Posterior vena cava (tissue), 2 donors: ENCODE measurements at regions not wholly inside any gene's neighbourhood (a gene's known extent, or its start where the extent isn't known, plus 50 kb on each side); places are given as distances from the start of the nearest gene placed in this dataset.

ENCODE experiments used
- DNase-seq: peaks from one replicate; pipeline ENCODE4 v3.0.0-alpha.2; 2020; ENCODE audit warnings: low spot score
- intact Hi-C, 2 donors: fragments of 100-400 bp; cut with DNase I; formaldehyde crosslinking; loops; one replicate each; pipeline versions ENCODE4 v1.14.1 to v1.14.2; 2022 to 2023
- donor health status: DM: yes; HTN: yes; CAD: no.
- donor health status: DM: yes; HTN: yes; CAD: no.

DNA sequence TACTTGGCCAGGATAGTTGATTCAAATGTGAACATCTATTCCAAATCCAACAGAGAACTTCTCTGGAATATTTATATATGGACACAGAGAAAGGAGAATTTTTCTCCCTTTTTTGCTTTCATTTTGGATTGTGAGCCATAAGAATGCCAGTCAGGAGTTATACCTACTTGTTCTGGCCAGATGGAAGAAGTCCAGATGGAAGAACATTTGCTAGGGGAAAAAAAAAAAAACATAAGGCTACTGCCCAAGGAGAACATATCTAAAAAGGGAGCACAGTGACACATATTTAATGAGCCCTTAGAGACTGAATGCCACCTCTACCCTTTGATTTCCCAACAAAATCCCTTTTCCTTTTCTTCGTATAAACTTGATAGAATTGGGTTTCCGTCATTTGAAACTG lies 61.7 kb upstream of the PPP2R2B start:
- DNase-seq, result no peak
- intact Hi-C loops, result loop anchor here in 1 of 2 donors (10.0 kb wide), 1 partner anchor 1255 kb away; no protein-coding TSS in a partner anchor

DNA sequence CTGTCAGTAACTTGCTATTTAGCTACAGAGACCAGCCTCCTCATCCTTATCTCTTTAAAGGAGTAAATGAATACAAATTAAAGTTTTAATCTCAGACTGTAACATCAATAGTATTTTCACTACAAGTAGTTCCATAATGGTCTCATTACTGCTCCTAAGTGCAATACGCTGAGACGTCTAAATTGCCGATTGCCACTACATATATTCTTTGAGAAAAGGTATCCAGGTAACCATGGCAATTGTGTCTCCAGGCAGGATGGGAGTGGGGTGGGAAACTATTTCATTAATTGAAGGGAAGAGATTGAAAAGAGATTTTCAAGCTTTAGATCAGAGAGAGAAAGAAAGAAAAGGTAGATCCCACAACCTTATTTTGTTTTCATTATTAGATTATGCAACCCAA lies 65.5 kb upstream of the PPP2R2B start:
- intact Hi-C loops, result loop anchor here in 1 of 2 donors (10.0 kb wide), 1 partner anchor 1259 kb away; no protein-coding TSS in a partner anchor
- no peak for DNase-seq

GRCh38 chr5:146944764-146945616 lies 66.4 kb upstream of the PPP2R2B start:
- no peak for DNase-seq
- intact Hi-C loops, result loop anchor here in 1 of 2 donors (10.0 kb wide), 1 partner anchor 1260 kb away; no protein-coding TSS in a partner anchor

DNA sequence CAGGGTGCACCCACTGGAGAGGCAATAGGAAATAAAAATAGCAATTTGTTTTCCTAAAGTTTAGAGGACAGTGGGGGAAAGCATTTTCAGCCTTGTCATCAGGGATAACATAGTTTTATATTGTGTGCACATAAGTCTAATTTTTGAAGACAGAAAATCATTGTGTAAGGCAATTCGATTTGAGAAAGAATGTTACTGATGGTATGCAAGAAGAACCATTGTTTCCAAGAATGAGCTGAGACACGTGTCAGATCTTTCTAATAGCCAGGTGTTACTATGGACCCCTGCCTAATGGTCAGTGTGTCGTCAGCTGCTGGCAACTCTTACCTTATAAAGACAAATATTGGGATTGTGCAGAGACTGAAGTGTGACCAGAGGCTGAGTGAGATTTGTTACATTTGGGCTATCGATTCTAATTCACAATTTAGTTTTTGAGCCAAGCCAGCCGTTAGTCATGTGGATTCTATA lies 67.1 kb upstream of the PPP2R2B start:
- DNase-seq, result no peak
- intact Hi-C loops, result loop anchor here in 1 of 2 donors (10.0 kb wide), 1 partner anchor 1261 kb away; no protein-coding TSS in a partner anchor

DNA sequence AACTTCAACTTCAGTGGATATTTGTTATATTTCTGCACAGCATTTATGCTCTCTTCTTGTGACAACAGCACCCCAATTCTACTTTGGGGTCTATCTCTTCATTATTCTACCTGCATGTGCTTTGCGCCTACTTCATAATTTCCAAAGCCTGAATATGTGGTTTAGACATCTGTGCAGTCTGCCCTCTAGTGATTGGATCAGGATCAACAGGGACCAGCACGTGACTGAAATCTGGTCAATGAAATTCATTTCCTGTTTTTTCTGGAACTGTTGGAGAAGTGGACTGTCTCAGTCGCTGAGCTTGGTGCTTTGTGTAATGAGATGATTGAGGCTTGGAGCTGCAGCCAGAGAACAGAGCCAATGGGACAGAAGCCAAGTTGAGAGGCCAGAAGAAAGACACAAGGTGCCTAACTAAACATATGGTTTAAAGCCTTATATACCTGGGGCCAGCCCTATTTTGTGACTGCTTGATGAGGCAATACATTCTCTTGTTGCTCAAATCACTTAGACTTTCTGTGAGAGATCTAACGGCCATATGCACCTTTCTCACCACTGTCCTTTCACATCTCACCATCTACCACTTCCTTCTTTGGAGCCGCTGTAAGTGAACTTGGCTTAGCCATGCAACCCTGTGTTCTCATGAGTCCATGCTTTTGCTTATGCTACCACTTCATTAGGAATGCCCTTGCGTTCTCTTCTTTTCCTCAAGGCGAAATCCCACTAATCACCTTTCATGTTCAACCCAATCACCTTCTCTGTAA lies 68.8 kb upstream of the PPP2R2B start:
- intact Hi-C loops, result loop anchor here in 1 of 2 donors (10.0 kb wide), 1 partner anchor 1263 kb away; no protein-coding TSS in a partner anchor
- no peak for DNase-seq

- intact Hi-C loops, result loop anchor here in 1 of 2 donors (10.0 kb wide), 1 partner anchor 1264 kb away; no protein-coding TSS in a partner anchor
These were observed 70.1 kb upstream of the PPP2R2B start for GRCh38 chr5:146948666-146949065.

GRCh38 chr5:146952168-146952567 lies 73.6 kb upstream of the PPP2R2B start:
- intact Hi-C loops, result no loop called here
- no peak for DNase-seq

More at GRCh38 chr5:146948666-146949065, 70.1 kb upstream of the PPP2R2B start:
- no peak for DNase-seq

GRCh38 chr5:146956217-146956616 lies 77.7 kb upstream of the PPP2R2B start:
- intact Hi-C loops, result no loop called here
- DNase-seq, result no peak

DNA sequence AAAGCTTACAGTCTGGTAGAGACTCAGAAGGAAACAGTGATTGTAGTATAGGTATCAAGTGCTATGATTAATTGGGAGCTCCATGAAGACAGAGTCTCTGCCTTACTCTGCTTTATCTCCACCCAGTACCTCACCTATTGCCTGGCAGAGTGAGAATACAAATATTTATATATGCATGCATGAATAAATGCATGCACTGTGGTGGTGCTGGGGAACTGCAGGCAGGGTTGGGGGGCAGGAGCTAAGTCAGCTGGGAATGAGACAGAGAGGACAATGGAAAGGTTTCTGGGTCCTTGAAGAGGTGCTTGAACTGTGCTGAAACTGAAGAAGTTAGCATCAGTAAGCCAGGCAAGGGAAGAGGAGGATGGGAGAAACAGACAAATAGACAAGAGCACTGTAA lies 80.8 kb upstream of the PPP2R2B start:
- intact Hi-C loops, result no loop called here
- no peak for DNase-seq

GRCh38 chr5:146962801-146963355 lies 84.3 kb upstream of the PPP2R2B start:
- intact Hi-C loops, result loop anchor here (10.0 kb wide), 1 partner anchor 308 kb away; no protein-coding TSS in a partner anchor
- DNase-seq, result no peak

GRCh38 chr5:146965761-146966659 lies 87.5 kb upstream of the PPP2R2B start:
- intact Hi-C loops, result loop anchor here (5.0 to 10.0 kb wide), 2 partner anchors 311 to 424 kb away; no protein-coding TSS in a partner anchor
- no peak for DNase-seq

GRCh38 chr5:146967646-146968045 lies 89.1 kb upstream of the PPP2R2B start:
- intact Hi-C loops, result loop anchor here (5.0 to 10.0 kb wide), 2 partner anchors 313 to 425 kb away; no protein-coding TSS in a partner anchor
- DNase-seq, result no peak

DNA sequence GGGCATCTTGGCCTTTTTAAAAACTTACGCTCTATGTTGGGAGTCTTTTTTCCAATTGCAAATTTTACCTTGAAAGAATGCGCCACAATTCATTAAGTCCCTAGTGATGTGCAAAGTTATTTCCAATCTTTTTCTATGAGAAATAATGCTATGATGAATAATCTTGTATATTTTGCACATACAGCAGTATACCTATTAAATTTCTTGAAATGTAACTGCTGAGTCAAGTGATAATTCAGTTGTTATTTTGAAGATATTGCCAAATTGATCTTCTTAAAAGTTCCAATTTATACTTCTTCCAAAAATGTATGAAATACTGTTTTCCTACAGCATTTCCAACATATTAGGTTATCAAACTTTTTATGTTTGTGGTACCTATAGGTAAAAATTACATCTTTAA lies 92.8 kb upstream of the PPP2R2B start:
- no peak for DNase-seq
- intact Hi-C loops, result no loop called here

- intact Hi-C loops, result no loop called here
- DNase-seq, result no peak
These were observed 107.9 kb upstream of the PPP2R2B start for GRCh38 chr5:146986469-146986868.

GRCh38 chr5:146993876-146994530 lies 115.4 kb upstream of the PPP2R2B start:
- DNase-seq, result no peak
- intact Hi-C loops, result no loop called here

DNA sequence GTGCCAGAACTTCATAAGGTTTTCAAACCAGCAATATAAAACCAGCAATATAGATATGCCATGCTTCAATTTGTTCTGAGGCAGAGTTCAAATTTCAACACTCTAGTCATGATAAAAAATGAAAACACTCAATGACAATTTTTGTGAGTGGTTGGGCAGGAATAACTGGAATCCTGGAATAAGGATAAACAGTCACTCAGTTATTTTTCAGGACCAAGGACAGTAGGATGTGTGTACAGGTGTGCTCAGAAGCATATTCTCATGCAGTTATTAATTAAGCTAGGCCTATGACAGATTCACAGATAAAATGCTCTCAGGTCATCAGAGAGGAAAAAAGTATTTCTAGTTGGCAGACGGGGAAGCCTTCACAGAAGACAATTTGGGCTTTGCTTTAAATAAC lies 117.3 kb upstream of the PPP2R2B start:
- DNase-seq, result no peak
- intact Hi-C loops, result no loop called here

DNA sequence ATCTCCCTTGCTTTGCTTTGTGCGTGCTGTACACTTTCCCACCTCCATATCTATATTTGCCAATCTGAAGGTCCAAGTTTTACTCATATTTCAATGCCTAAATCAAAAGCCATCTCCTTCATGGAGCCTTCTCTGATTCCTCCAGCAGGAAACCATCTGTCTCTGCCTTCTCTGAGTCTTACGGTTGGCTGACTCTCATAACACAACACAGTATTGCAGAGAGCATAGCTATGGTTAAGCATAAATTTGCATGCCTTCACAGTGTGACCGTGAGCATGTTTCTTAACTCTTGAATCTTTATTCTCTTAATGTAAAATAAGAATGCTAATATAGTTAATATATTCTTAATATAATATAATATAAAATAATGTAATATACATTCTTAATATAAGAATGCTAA lies 136.8 kb upstream of the PPP2R2B start:
- no peak for DNase-seq
- intact Hi-C loops, result no loop called here

DNA sequence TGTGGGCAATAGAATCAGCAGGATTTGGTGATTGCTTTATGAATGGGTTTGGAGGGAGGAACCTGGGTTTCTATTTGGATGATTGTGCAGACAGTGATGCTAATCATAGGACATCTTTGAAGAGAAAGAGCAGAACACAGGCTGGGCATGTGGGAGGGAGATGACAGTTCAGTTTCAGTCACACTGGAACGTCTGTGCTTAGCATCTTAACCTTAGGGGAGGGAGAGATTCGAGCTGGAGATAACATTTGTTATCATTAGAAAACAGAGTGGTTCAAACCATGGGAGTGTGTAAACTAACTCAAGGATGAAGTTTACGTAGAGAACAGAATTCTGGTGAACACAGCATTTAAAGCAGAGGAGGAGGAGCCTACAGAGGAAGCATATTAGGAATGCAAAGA lies 138.6 kb upstream of the PPP2R2B start:
- intact Hi-C loops, result no loop called here

More for the DNA sequence above, 138.6 kb upstream of the PPP2R2B start:
- no peak for DNase-seq
